Cardiac muscle cell (in vitro differentiated cells and primary cell): ENCODE measurements at regions not wholly inside any gene's neighbourhood (a gene's known extent, or its start where the extent isn't known, plus 50 kb on each side); places are given as distances from the start of the nearest gene placed in this dataset.
A peak's percentile ranks its signal among the peaks of the same experiment; 100 is the strongest.

ENCODE experiments used
- DNase-seq, 2 donors: peaks; one replicate each; pipeline versions ENCODE4 v3.0.0 to v3.0.0-alpha.2; 2010 to 2017; ENCODE audit warnings: low read depth in 1 of 2, low spot score in 1 of 2
- H3K27ac ChIP-seq: fragments of 200-600 bp; sonication (generic); 2 replicates; pipeline ENCODE4 v1.5.1; 2016
- H3K27me3 ChIP-seq: fragments of 200-600 bp; sonication (generic); 2 replicates; pipeline ENCODE4 v1.6.0; 2016; ENCODE audit warnings: control low read depth
- H3K36me3 ChIP-seq: fragments of 200-600 bp; sonication (generic); 2 replicates; pipeline ENCODE4 v1.5.1; 2016; ENCODE audit warnings: control low read depth
- H3K4me1 ChIP-seq: fragments of 200-600 bp; sonication (generic); 2 replicates; pipeline ENCODE4 v1.8.1; 2017; ENCODE audit warnings: low read depth, mild to moderate bottlenecking, mixed run types
- H3K4me3 ChIP-seq: fragments of 200-600 bp; sonication (generic); 2 replicates; pipeline ENCODE4 v1.5.1; 2016; ENCODE audit warnings: mild to moderate bottlenecking
- H3K9me3 ChIP-seq: fragments of 200-600 bp; sonication (generic); 2 replicates; pipeline ENCODE4 v1.5.1; 2017; ENCODE audit warnings: low read depth, mild to moderate bottlenecking, control low read depth
- TF ChIP-seq, protein P1 (sequence below): IDR thresholded peaks from 2 replicates; pipeline ENCODE4 v1.5.1; 2012; ENCODE audit warnings: low read depth, mild to moderate bottlenecking, low read length

DNA sequence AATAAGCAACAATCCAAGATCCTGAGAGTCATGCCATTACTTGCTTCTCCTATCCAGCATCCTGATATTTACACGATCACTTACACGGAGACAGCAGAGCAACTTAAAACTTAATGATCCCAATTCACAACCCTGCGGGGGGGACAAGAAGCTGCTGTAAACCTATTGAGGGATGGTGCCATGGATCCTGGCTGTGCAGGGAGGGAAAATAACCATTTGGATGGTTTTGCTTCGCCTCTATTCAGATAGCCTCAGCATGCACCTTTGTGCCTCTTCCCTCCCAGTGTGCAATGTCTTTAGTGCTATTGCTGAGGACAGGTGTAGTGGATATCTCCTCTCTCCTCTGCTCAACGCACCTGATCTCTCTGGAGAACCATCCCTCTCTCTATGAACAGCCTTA lies 89.7 kb upstream of the PPARGC1A start:
- H3K27ac ChIP-seq = no peak overlapping the region
- no peaks in the 10 kb centered on the region for H3K9me3 ChIP-seq
- H3K4me3 ChIP-seq = no peak overlapping the region
- no peak for DNase-seq
- H3K4me1 ChIP-seq = no peaks in the 10 kb centered on the region
- TF ChIP-seq, protein P1, sequence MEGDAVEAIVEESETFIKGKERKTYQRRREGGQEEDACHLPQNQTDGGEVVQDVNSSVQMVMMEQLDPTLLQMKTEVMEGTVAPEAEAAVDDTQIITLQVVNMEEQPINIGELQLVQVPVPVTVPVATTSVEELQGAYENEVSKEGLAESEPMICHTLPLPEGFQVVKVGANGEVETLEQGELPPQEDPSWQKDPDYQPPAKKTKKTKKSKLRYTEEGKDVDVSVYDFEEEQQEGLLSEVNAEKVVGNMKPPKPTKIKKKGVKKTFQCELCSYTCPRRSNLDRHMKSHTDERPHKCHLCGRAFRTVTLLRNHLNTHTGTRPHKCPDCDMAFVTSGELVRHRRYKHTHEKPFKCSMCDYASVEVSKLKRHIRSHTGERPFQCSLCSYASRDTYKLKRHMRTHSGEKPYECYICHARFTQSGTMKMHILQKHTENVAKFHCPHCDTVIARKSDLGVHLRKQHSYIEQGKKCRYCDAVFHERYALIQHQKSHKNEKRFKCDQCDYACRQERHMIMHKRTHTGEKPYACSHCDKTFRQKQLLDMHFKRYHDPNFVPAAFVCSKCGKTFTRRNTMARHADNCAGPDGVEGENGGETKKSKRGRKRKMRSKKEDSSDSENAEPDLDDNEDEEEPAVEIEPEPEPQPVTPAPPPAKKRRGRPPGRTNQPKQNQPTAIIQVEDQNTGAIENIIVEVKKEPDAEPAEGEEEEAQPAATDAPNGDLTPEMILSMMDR = no peak
- H3K27me3 ChIP-seq = no peaks in the 10 kb centered on the region
- H3K36me3 ChIP-seq = no peaks in the 10 kb centered on the region

DNA sequence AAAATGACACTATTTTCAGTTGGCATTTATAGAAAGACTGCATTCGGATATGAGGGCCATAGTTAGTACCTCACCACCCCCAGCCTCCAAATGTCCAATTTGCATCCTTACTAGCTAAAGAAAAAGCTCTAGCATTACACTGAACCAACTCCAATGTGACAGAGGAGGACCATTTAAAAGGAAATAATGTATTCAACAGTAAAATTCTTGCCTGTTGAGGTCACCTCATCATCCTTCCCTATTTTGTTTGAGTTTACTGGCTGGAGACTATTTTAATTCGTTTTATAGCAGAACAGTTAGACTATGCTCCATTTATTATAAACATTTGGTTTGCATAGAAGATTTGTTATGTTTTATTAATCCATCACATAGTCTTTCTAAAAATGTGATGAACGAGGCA lies 88.2 kb upstream of the PPARGC1A start:
- TF ChIP-seq, protein P1 = no peak
- Histone ChIP-seq H3K4me1 (no peaks in the 10 kb centered on the region), H3K36me3 (no peaks in the 10 kb centered on the region), H3K27ac (no peak overlapping the region), H3K9me3 (no peaks in the 10 kb centered on the region), H3K4me3 (no peak overlapping the region), H3K27me3 (no peaks in the 10 kb centered on the region)
- DNase-seq = no peak

DNA sequence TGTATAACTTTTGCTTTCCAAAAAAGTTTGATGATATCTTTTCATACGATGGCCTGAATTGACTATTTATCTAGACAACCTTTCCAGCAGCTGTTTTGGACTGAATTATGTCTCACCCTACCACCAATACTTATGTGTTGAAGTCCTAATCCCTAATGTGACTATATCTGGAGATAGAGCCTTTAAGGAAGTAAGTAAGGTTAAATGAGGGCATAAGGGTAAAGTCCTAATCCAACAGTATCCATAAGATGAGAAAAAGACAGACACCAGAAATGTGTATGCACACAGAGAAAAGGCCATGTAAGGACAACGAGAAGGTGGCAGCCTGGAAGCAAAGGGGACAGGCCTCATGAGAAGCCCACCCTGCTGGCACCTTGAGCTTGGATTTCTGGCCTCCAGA lies 86.6 kb upstream of the PPARGC1A start:
- no peaks in the 10 kb centered on the region for H3K4me1 ChIP-seq
- TF ChIP-seq, protein P1 = no peak
- H3K9me3 ChIP-seq = no peaks in the 10 kb centered on the region
- no peaks in the 10 kb centered on the region for H3K27me3 ChIP-seq
- H3K27ac ChIP-seq = no peak overlapping the region
- no peaks in the 10 kb centered on the region for H3K36me3 ChIP-seq
- no peak for DNase-seq
- no peak overlapping the region for H3K4me3 ChIP-seq

DNA sequence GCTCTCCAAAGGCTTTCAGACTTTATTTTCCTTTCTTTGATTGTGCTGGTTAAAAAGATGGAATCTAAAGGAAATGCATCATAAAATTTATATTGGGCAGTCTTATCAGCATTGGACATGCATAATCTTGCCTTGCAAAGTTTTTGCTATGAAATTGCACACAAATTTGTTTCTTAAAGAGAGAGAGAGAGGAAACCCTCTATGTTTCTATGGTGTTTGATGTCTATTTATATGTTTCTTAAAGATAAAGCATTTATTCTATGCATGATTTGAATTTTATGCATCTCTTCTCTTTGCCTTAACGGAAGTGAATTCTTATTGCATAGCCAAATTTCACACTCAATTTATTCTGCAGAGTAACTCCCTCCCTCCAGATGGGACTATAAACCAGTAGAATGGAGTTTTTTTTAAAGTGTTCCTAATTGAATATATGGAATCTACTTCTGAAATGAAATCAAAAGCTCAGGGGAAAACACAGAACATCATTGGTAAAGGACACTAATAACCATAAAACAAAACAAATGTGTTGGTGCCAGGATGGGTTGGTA lies 83.5 kb upstream of the PPARGC1A start:
- H3K4me1 ChIP-seq = no peaks in the 10 kb centered on the region
- TF ChIP-seq, protein P1 = no peak

DNA sequence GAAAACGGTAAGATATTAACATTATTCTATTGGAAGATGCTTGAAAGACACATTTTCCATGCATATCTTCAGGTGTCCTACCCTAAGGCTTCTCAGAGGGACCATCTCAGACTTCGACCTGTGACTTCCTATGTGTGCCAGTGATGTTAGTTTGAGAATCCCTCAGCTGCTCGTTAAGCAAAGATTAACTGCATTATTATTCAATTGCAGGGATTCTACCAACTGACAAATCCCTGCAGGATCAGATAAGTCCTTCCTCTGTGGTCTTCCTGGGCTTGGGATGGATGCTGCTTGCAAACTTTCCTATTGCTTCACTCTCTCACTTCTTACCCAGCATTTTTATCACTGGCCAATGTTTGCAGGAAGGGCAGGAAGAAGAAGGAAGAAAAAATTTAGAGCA lies 83.0 kb upstream of the PPARGC1A start:
- Histone ChIP-seq H3K27ac (no peak overlapping the region), H3K9me3 (no peaks in the 10 kb centered on the region), H3K4me3 (no peak overlapping the region), H3K27me3 (no peaks in the 10 kb centered on the region), H3K4me1 (no peaks in the 10 kb centered on the region), H3K36me3 (no peaks in the 10 kb centered on the region)
- TF ChIP-seq, protein P1 = no peak
- peak in 1 of 2 donors; percentile 10 for DNase-seq

More for the DNA sequence above, 83.5 kb upstream of the PPARGC1A start:
- H3K9me3 ChIP-seq = no peaks in the 10 kb centered on the region
- H3K27me3 ChIP-seq = no peaks in the 10 kb centered on the region
- DNase-seq = no peak
- H3K27ac ChIP-seq = no peak overlapping the region
- no peaks in the 10 kb centered on the region for H3K36me3 ChIP-seq
- no peak overlapping the region for H3K4me3 ChIP-seq

DNA sequence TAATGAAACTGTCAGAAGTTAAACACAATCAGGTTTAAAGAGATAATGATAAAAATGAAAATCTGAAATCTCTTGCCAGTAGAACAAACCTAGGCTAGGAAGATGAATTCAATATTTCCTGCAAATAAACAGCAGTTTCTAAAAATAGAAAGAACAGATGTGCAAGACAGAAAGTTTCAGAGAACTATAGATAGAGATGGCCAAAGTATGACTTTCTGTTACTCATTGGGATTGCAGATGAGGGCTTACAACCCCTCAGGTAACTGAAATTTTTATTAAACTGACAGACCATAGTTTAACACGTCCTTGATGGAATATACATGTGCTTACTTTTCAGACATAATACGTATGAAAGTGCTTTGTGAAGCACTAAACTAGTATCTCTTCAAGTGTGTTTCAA lies 82.3 kb upstream of the PPARGC1A start:
- Histone ChIP-seq H3K4me1 (no peaks in the 10 kb centered on the region), H3K4me3 (no peak overlapping the region), H3K27ac (no peak overlapping the region), H3K9me3 (no peaks in the 10 kb centered on the region), H3K36me3 (no peaks in the 10 kb centered on the region), H3K27me3 (no peaks in the 10 kb centered on the region)
- TF ChIP-seq, protein P1 = no peak
- DNase-seq = no peak
